Mesenchymal stem cell (in vitro differentiated cells and primary cell): ENCODE measurements at regions not wholly inside any gene's neighbourhood (a gene's known extent, or its start where the extent isn't known, plus 50 kb on each side); places are given as distances from the start of the nearest gene placed in this dataset.

Experiments
- DNase-seq: peaks from one replicate; pipeline ENCODE4 v3.0.0-alpha.2; 2013
- H2AFZ ChIP-seq: one replicate; pipeline ENCODE4 v1.6.1; 2013; ENCODE audit warnings: low read depth, mild to moderate bottlenecking, control low read depth, inconsistent platforms, low read length, moderate library complexity
- H2AK5ac ChIP-seq: 2 replicates; pipeline ENCODE4 v1.6.1; 2013; ENCODE audit warnings: low read length, moderate library complexity, mild to moderate bottlenecking, inconsistent platforms; ENCODE audit not compliant: severe bottlenecking
- H2BK120ac ChIP-seq: one replicate; pipeline ENCODE4 v1.6.1; 2013; ENCODE audit warnings: low read depth, mild to moderate bottlenecking, inconsistent platforms, low read length, moderate library complexity
- H2BK12ac ChIP-seq, 2 experiments: one replicate each; pipeline ENCODE4 v1.6.1; 2013; ENCODE audit warnings: inconsistent platforms in 2 of 2, low read length in 2 of 2, mild to moderate bottlenecking in 2 of 2, moderate library complexity in 2 of 2, control low read depth in 1 of 2
- H2BK15ac ChIP-seq: one replicate; pipeline ENCODE4 v1.6.1; 2013; ENCODE audit warnings: mild to moderate bottlenecking, low read depth, inconsistent platforms; ENCODE audit not compliant: poor library complexity, severe bottlenecking
- H2BK5ac ChIP-seq: 2 replicates; pipeline ENCODE4 v1.6.1; 2013; ENCODE audit warnings: low read depth, mild to moderate bottlenecking, low read length, control low read depth, inconsistent platforms; ENCODE audit not compliant: poor library complexity, severe bottlenecking
- H3K14ac ChIP-seq, 2 experiments: one replicate each; pipeline ENCODE4 v1.6.1; 2013; ENCODE audit warnings: inconsistent platforms in 2 of 2, low read length in 2 of 2, control low read depth in 1 of 2, mild to moderate bottlenecking in 1 of 2, moderate library complexity in 1 of 2
- H3K18ac ChIP-seq, 2 experiments: one replicate each; pipeline ENCODE4 v1.6.1; 2013; ENCODE audit warnings: inconsistent platforms in 2 of 2, low read length in 2 of 2, control low read depth in 1 of 2, low read depth in 1 of 2, mild to moderate bottlenecking in 1 of 2
- H3K23ac ChIP-seq, 2 experiments: one replicate each; pipeline ENCODE4 v1.6.1; 2013; ENCODE audit warnings: inconsistent platforms in 2 of 2, low read length in 2 of 2, mild to moderate bottlenecking in 2 of 2, moderate library complexity in 2 of 2, control low read depth in 1 of 2
- H3K27ac ChIP-seq: 2 replicates; pipeline ENCODE4 v1.5.1; 2013; ENCODE audit warnings: mild to moderate bottlenecking, moderate library complexity, low read length, control low read depth, inconsistent platforms; ENCODE audit not compliant: poor library complexity, severe bottlenecking
- H3K27me3 ChIP-seq, 2 experiments: 2 replicates each; pipeline versions ENCODE4 v1.6.1 to v1.7.0; 2013; ENCODE audit warnings: low read length in 2 of 2, mild to moderate bottlenecking in 2 of 2, moderate library complexity in 2 of 2, control low read depth in 1 of 2, inconsistent platforms in 1 of 2; ENCODE audit not compliant: control insufficient read depth in 1 of 2, insufficient read depth in 1 of 2
- H3K36me3 ChIP-seq, 2 experiments: 2 replicates each; pipeline versions ENCODE4 v1.6.1 to v1.7.0; 2013; ENCODE audit warnings: low read length in 2 of 2, control low read depth in 1 of 2, inconsistent platforms in 1 of 2, low read depth in 1 of 2, mild to moderate bottlenecking in 1 of 2; ENCODE audit not compliant: insufficient read depth in 2 of 2, control insufficient read depth in 1 of 2
- H3K4ac ChIP-seq, 2 experiments: one replicate each; pipeline ENCODE4 v1.6.1; 2013; ENCODE audit warnings: inconsistent platforms in 2 of 2, low read length in 2 of 2, mild to moderate bottlenecking in 2 of 2, moderate library complexity in 2 of 2, control low read depth in 1 of 2, low read depth in 1 of 2
- H3K4me1 ChIP-seq: 2 replicates; pipeline ENCODE4 v1.6.1; 2013; ENCODE audit warnings: low read depth, low read length, control low read depth; ENCODE audit not compliant: control insufficient read depth, insufficient read depth
- H3K4me2 ChIP-seq: 2 replicates; pipeline ENCODE4 v1.6.1; 2013; ENCODE audit warnings: low read length, mild to moderate bottlenecking, inconsistent platforms; ENCODE audit not compliant: poor library complexity, severe bottlenecking
- H3K4me3 ChIP-seq, 2 experiments: 2 replicates each; pipeline versions ENCODE4 v1.5.1 to v1.7.0; 2013; ENCODE audit warnings: low read length in 2 of 2, mild to moderate bottlenecking in 2 of 2, control low read depth in 1 of 2, low read depth in 1 of 2; ENCODE audit not compliant: insufficient read depth in 1 of 2
- H3K79me1 ChIP-seq: replicated peaks from 2 replicates; pipeline ENCODE4 v1.6.1; 2013; ENCODE audit warnings: mild to moderate bottlenecking, control low read depth, low read length, inconsistent platforms; ENCODE audit not compliant: poor library complexity, severe bottlenecking
- H3K9ac ChIP-seq: 2 replicates; pipeline ENCODE4 v1.7.0; 2013; ENCODE audit warnings: mild to moderate bottlenecking, low read length, moderate library complexity
- H3K9me3 ChIP-seq: 2 replicates; pipeline ENCODE4 v1.7.0; 2013; ENCODE audit warnings: mild to moderate bottlenecking, low read length; ENCODE audit not compliant: control insufficient read depth
- H4K8ac ChIP-seq: one replicate; pipeline ENCODE4 v1.6.1; 2013; ENCODE audit warnings: inconsistent platforms, mild to moderate bottlenecking, low read length, moderate library complexity
- H4K91ac ChIP-seq: one replicate; pipeline ENCODE4 v1.6.1; 2013; ENCODE audit warnings: mild to moderate bottlenecking, low read length, inconsistent platforms
- WGBS: methylation state at CpG from one replicate; pipeline ENCODE4 v1.1.7; 2013; ENCODE audit warnings: mixed read lengths; 5-methylcytosine and 5-hydroxymethylcytosine counted together

DNA sequence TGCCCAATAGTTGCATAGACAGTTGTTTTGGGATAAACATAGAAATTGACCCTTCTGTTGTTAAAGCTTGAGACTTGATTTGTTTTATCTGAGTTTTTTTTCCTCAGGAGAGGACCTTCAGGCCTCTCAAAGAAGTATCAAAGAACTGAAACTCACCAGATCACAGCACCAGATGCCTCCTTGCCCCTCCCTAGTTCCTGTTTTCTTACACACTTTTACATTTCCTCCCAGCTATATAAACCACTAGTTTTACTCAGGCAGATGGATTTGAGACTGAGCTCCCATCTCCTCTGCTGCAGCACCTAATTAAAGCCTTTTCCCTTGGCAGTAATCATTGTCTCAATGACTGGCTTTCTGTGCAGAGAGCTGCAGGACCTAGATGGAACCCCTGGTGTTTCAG is 150.6 kb upstream of the NRG3 start:
- no peak overlapping the region for H3K4me3 ChIP-seq
- no peak overlapping the region for H3K4ac ChIP-seq
- peaks cover 9% of the 10 kb centered on the region for H3K9me3 ChIP-seq
- no peak overlapping the region for H3K4me2 ChIP-seq
- H3K14ac ChIP-seq = no peak overlapping the region
- H2BK5ac ChIP-seq = no peak overlapping the region
- no peak overlapping the region for H4K8ac ChIP-seq
- no peaks in the 10 kb centered on the region for H3K79me1 ChIP-seq
- no peak overlapping the region for H2BK12ac ChIP-seq
- no peak overlapping the region for H3K9ac ChIP-seq
- no peak overlapping the region for H4K91ac ChIP-seq
- no peak overlapping the region for H3K27ac ChIP-seq
- no peak overlapping the region for H3K18ac ChIP-seq
- H2BK15ac ChIP-seq = no peak overlapping the region
- no peak overlapping the region for H2AK5ac ChIP-seq
- H3K23ac ChIP-seq = no peak overlapping the region
- no peak for DNase-seq
- H3K36me3 ChIP-seq = no peaks in the 10 kb centered on the region
- H2AFZ ChIP-seq = no peak overlapping the region
- no peak overlapping the region for H2BK120ac ChIP-seq
- no peaks in the 10 kb centered on the region for H3K4me1 ChIP-seq
- no peaks in the 10 kb centered on the region for H3K27me3 ChIP-seq

DNA sequence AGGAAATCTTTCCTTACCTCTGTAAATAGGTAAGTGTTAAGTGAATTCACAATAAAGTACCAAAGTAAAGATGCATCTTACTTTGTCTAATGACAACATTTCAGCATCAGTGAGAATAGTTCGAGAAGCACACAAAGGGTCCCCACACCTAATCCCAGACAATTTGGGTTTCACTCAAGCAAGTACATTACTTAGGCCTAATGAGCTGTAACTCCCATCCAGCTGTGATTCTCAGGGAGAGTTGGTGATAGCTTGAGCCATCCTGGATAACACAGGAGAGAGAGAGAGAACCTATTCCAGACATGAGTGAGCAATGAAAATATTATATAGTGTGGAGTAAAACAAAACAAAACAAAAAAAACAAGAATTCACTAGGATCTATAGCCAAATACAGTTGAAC is 149.1 kb upstream of the NRG3 start:
- WGBS = 100% methylated on average over 1 of the region's 1 CpG
- Histone ChIP-seq H3K9me3 (peaks cover 7% of the 10 kb centered on the region), H2BK5ac (no peak overlapping the region), H3K27me3 (no peaks in the 10 kb centered on the region), H3K18ac (no peak overlapping the region), H3K27ac (no peak overlapping the region), H4K8ac (no peak overlapping the region), H3K23ac (no peak overlapping the region), H3K4me2 (no peak overlapping the region), H3K79me1 (no peaks in the 10 kb centered on the region), H2AK5ac (no peak overlapping the region), H3K4ac (no peak overlapping the region), H2BK15ac (no peak overlapping the region), H2BK120ac (no peak overlapping the region), H3K4me3 (no peak overlapping the region), H3K14ac (no peak overlapping the region), H2BK12ac (no peak overlapping the region), H3K36me3 (no peaks in the 10 kb centered on the region), H3K9ac (no peak overlapping the region), H4K91ac (no peak overlapping the region), H3K4me1 (no peaks in the 10 kb centered on the region), H2AFZ (no peak overlapping the region)
- no peak for DNase-seq

- H4K91ac ChIP-seq = no peak overlapping the region
- no peak overlapping the region for H2BK5ac ChIP-seq
- H2BK15ac ChIP-seq = no peak overlapping the region
- H3K9ac ChIP-seq = no peak overlapping the region
- H3K27me3 ChIP-seq = no peaks in the 10 kb centered on the region
- H2AK5ac ChIP-seq = no peak overlapping the region
- H3K4me1 ChIP-seq = peaks cover 8% of the 10 kb centered on the region
- 85% methylated on average over 1 of the region's 1 CpG for WGBS
- no peaks in the 10 kb centered on the region for H3K36me3 ChIP-seq
- H2AFZ ChIP-seq = no peak overlapping the region
- no peak overlapping the region for H2BK12ac ChIP-seq
- H3K4me3 ChIP-seq = no peak overlapping the region
- no peak overlapping the region for H3K4ac ChIP-seq
- DNase-seq = no peak
- H3K14ac ChIP-seq = no peak overlapping the region
- no peak overlapping the region for H3K27ac ChIP-seq
- H3K4me2 ChIP-seq = no peak overlapping the region
- peaks cover 13% of the 10 kb centered on the region for H3K9me3 ChIP-seq
- no peaks in the 10 kb centered on the region for H3K79me1 ChIP-seq
- H3K18ac ChIP-seq = no peak overlapping the region
- no peak overlapping the region for H2BK120ac ChIP-seq
- no peak overlapping the region for H4K8ac ChIP-seq
- H3K23ac ChIP-seq = no peak overlapping the region
These were observed 146.3 kb upstream of the NRG3 start for GRCh38 chr10:81728692-81729091.

GRCh38 chr10:81730891-81731290 is 144.1 kb upstream of the NRG3 start:
- no peaks in the 10 kb centered on the region for H3K79me1 ChIP-seq
- no peak for DNase-seq
- H3K14ac ChIP-seq = no peak overlapping the region
- no peak overlapping the region for H2BK12ac ChIP-seq
- no peak overlapping the region for H3K4me3 ChIP-seq
- H3K4me1 ChIP-seq = peaks cover 9% of the 10 kb centered on the region
- H4K8ac ChIP-seq = no peak overlapping the region
- 0% methylated on average over 1 of the region's 1 CpG for WGBS
- H3K4me2 ChIP-seq = no peak overlapping the region
- no peaks in the 10 kb centered on the region for H3K36me3 ChIP-seq
- no peak overlapping the region for H3K18ac ChIP-seq
- H2BK15ac ChIP-seq = no peak overlapping the region
- no peak overlapping the region for H2AFZ ChIP-seq
- peaks cover 22% of the 10 kb centered on the region for H3K9me3 ChIP-seq
- no peak overlapping the region for H4K91ac ChIP-seq
- H2BK120ac ChIP-seq = no peak overlapping the region
- H3K27ac ChIP-seq = no peak overlapping the region
- H3K23ac ChIP-seq = no peak overlapping the region
- H3K9ac ChIP-seq = no peak overlapping the region
- H3K27me3 ChIP-seq = no peaks in the 10 kb centered on the region
- H2BK5ac ChIP-seq = no peak overlapping the region
- no peak overlapping the region for H3K4ac ChIP-seq
- no peak overlapping the region for H2AK5ac ChIP-seq
